Upper lobe of left lung (tissue), 6 donors: ENCODE measurements at regions not wholly inside any gene's neighbourhood (a gene's known extent, or its start where the extent isn't known, plus 50 kb on each side); places are given as distances from the start of the nearest gene placed in this dataset.

Experiments
- ATAC-seq, 2 donors: fragments of 200-7000 bp; cut with Tn5 transposase; one replicate each; pipeline ENCODE4 v1.9.1; 2022; ENCODE audit warnings: mild to moderate bottlenecking in 2 of 2, moderate library complexity in 2 of 2; ENCODE audit not compliant: low FRiP score in 2 of 2
- DNase-seq, 2 donors: peaks; one replicate each; pipeline ENCODE4 v3.0.0-alpha.2; 2019 to 2020
- H3K27ac ChIP-seq, 4 donors: fragments of 200-600 bp; sonication (generic); one replicate each; pipeline ENCODE4 v1.5.1; 2016 to 2019
- H3K27me3 ChIP-seq, 4 donors: fragments of 200-600 bp; sonication (generic); one replicate each; pipeline ENCODE4 v1.5.1; 2017 to 2019
- H3K36me3 ChIP-seq, 4 donors: fragments of 200-600 bp; sonication (generic); one replicate each; pipeline ENCODE4 v1.5.1; 2016 to 2019
- H3K4me1 ChIP-seq, 4 donors: fragments of 200-600 bp; sonication (generic); one replicate each; pipeline ENCODE4 v1.5.1; 2018 to 2019
- H3K4me3 ChIP-seq, 4 donors: fragments of 200-600 bp; sonication (generic); one replicate each; pipeline ENCODE4 v1.5.1; 2017 to 2019; ENCODE audit warnings: mild to moderate bottlenecking in 2 of 4, moderate library complexity in 1 of 4
- H3K9me3 ChIP-seq, 4 donors: fragments of 200-600 bp; sonication (generic); one replicate each; pipeline ENCODE4 v1.5.1; 2018 to 2019
- CTCF ChIP-seq, 6 experiments: fragments of 450-650 bp in 4 of 6; fragments of 200-600 bp in 2 of 6; sonication (generic) in 2 of 6; IDR thresholded peaks; one replicate each; pipeline ENCODE4 v1.5.1; 2016 to 2019; ENCODE audit warnings: antibody characterized with exemption in 6 of 6
- EP300 ChIP-seq, 4 donors: sonication (generic); formaldehyde crosslinking; IDR thresholded peaks; one replicate each; pipeline ENCODE4 v1.5.1; 2017; ENCODE audit warnings: antibody characterized with exemption in 4 of 4, control low read depth in 2 of 4
- POLR2A ChIP-seq, 4 donors: fragments of 450-650 bp; IDR thresholded peaks; one replicate each; pipeline ENCODE4 v1.5.1; 2016 to 2017; ENCODE audit warnings: antibody characterized with exemption in 4 of 4, mild to moderate bottlenecking in 2 of 4
- POLR2AphosphoS5 ChIP-seq, 2 donors: sonication (generic); formaldehyde crosslinking; IDR thresholded peaks; one replicate each; pipeline ENCODE4 v1.5.1; 2017; ENCODE audit warnings: antibody characterized with exemption in 2 of 2
- WGBS, 2 donors: methylation state at CpG; one replicate each; pipeline ENCODE4 v1.1.5; 2017 to 2018; 5-methylcytosine and 5-hydroxymethylcytosine counted together
- donor health status: DM: no; HTN: no; CAD: no; lungs with moderate emphysema.
- donor health status: DM: no; HTN: yes; CAD: no; lungs with severe emphysema.

DNA sequence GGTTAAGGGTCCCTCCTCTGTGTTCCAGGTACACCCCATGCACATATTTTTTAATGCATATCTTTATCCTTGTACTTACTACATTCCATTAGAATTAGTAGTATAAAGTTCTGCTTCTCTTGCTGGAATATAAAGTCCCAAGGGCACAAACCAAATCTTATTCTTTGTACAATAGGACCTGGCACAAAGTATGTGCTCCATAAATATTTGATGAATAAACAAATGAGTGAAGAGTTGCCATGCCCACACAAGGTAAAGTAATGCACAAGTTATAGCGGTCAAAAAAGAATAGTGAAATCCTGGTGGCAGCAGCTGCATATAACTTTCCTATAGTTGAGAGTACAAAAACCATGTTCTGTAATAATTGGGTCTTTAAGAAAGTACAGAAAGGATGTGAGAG is 82.1 kb upstream of the BMP4 start:
- Histone ChIP-seq H3K9me3 (peaks cover 0 to 3% (median 0%) of the 10 kb centered on the region in 4 donors), H3K36me3 (no peaks in the 10 kb centered on the region), H3K4me3 (no peak overlapping the region), H3K27ac (no peak overlapping the region), H3K27me3 (no peaks in the 10 kb centered on the region), H3K4me1 (no peaks in the 10 kb centered on the region)
- 81 to 89% methylated on average over 1 of the region's 1 CpG for WGBS, 2 donors
- no peak for DNase-seq
- no peak for ATAC-seq
- TF ChIP-seq EP300 (IDR thresholded peaks at IDR 0.05) (no peak), POLR2A (IDR thresholded peaks at IDR 0.05) (no peak), CTCF (IDR thresholded peaks at IDR 0.05) (no peak)

DNA sequence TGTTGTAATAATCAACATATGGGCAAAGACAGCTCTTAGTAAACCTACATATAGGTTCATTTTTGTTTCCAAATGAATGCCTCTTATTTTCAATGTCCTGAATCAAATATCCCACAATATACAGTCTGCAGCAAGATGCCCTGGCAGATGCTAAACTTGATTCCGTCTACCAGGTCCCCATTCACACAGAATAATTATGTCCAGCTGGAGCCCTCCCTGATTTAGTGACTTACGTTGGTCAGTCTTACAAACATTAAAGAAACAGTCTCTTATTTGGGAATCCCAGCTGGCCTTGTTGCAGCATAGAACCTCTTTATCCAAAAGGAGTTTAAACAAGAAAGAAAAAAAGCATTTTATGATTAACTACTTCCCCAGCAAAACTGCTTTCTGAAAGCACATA is 82.7 kb upstream of the BMP4 start:
- ATAC-seq (no peak), DNase-seq (no peak)

DNA sequence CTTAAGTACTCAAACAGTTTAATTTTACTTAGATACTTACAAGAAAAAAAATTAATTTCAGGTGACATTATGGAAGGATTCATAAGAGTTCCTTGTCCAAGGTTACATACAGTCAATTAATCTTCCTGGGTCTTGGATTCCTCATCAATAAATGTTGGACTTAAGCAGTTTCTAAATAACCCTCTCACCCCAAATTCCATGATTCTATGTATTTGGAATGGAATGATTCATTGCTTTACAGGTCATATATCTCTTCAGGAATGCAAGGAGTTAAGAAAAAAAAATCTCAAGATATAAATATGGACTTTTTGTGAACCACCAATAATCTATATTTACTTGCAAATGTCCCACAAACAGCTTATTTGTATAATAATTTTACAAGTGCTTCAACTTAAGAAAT is 84.2 kb upstream of the BMP4 start:
- no peak overlapping the region for H3K4me3 ChIP-seq
- H3K27ac ChIP-seq = no peak overlapping the region
- DNase-seq (no peak), ATAC-seq (no peak)
- H3K9me3 ChIP-seq = no peaks in the 10 kb centered on the region
- TF ChIP-seq POLR2AphosphoS5 (IDR thresholded peaks at IDR 0.05) = no peak
- TF ChIP-seq CTCF (IDR thresholded peaks at IDR 0.05) = no peak
- TF ChIP-seq EP300 (IDR thresholded peaks at IDR 0.05) = no peak
- TF ChIP-seq POLR2A (IDR thresholded peaks at IDR 0.05) = no peak
- H3K4me1 ChIP-seq = no peaks in the 10 kb centered on the region
- H3K36me3 ChIP-seq = no peaks in the 10 kb centered on the region
- H3K27me3 ChIP-seq = no peaks in the 10 kb centered on the region

More for the DNA sequence above, 82.7 kb upstream of the BMP4 start:
- H3K9me3 ChIP-seq = peaks cover 0 to 3% (median 0%) of the 10 kb centered on the region in 4 donors
- TF ChIP-seq POLR2AphosphoS5 (IDR thresholded peaks at IDR 0.05) (no peak), EP300 (IDR thresholded peaks at IDR 0.05) (no peak), POLR2A (IDR thresholded peaks at IDR 0.05) (no peak), CTCF (IDR thresholded peaks at IDR 0.05) (no peak)
- WGBS, 2 donors = 69 to 84% methylated on average over 2 of the region's 2 CpGs
- no peaks in the 10 kb centered on the region for H3K27me3 ChIP-seq
- H3K27ac ChIP-seq = no peak overlapping the region
- H3K4me1 ChIP-seq = no peaks in the 10 kb centered on the region
- no peaks in the 10 kb centered on the region for H3K36me3 ChIP-seq
- H3K4me3 ChIP-seq = no peak overlapping the region

DNA sequence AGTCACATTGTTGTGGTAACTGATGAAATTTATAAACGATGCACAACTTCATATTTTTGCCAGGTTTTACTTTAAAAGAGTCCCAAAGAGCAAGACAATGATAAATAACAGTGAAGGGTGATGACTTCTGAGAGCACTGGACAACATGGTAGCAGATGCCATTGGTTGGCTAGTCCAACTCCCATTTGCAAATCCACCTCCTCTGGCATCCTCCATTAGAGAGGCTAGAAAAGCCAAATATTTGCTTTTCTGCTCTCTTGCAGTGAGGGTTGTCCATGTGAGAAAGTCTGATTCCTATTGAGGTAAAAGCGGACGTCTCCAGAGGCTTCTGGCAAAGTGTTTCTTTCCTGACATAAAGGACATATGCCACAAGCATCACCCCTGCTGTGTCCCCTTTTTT is 89.6 kb upstream of the BMP4 start:
- WGBS, 2 donors = 24 to 54% methylated on average over 3 of the region's 3 CpGs

More for the DNA sequence above, 89.6 kb upstream of the BMP4 start:
- no peak for DNase-seq
- H3K27ac ChIP-seq = no peak overlapping the region
- H3K36me3 ChIP-seq = no peaks in the 10 kb centered on the region
- peaks cover 0 to 6% (median 3%) of the 10 kb centered on the region in 4 donors for H3K4me1 ChIP-seq
- no peak for ATAC-seq
- no peaks in the 10 kb centered on the region for H3K27me3 ChIP-seq
- TF ChIP-seq CTCF (IDR thresholded peaks at IDR 0.05) (no peak), POLR2A (IDR thresholded peaks at IDR 0.05) (no peak), POLR2AphosphoS5 (IDR thresholded peaks at IDR 0.05) (no peak), EP300 (IDR thresholded peaks at IDR 0.05) (no peak)
- H3K9me3 ChIP-seq = no peaks in the 10 kb centered on the region
- no peak overlapping the region for H3K4me3 ChIP-seq
